ENCODE measurements at regions not wholly inside any gene's neighbourhood (a gene's known extent, or its start where the extent isn't known, plus 50 kb on each side); places are given as distances from the start of the nearest gene placed in this dataset.

DNA sequence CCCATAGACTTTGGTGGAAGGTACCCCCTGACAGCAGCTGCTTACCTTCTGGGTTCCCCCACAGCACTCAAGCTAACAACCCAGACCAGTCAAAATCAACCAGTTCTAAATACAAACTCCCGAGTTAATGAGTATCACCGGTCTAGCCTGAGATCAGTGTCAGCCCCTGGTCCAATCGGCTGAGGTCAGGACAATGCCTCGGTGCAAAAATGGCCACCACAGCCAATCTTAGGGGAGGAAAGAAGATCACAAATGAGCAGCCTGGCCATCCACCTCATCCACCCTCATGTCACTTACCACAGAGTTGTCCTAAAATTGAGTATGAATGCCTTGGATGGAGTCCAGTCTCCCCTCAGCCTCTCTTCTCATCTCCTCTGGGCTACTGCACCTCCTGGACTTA lies 128.5 kb downstream of the PHETA1 start:
- FAIRE-seq (no peak), DNase-seq (ENCODE audit: low read depth, low spot score) (no peak), ATAC-seq (no peak)
- no peaks in the 10 kb centered on the region for H3K36me3 ChIP-seq (ENCODE audit: control insufficient read depth in 2 of 2, insufficient read depth in 2 of 2, low read length in 1 of 2)
- H3K4me2 ChIP-seq (ENCODE audit: control insufficient read depth, insufficient read depth), result no peak overlapping the region
- POLR2A ChIA-PET, result no interaction called here
- H3K27ac ChIP-seq (ENCODE audit: control insufficient read depth, insufficient read depth), result no peak overlapping the region
- no peak overlapping the region for H3K4me3 ChIP-seq
- no peaks in the 10 kb centered on the region for H4K20me1 ChIP-seq (ENCODE audit: control insufficient read depth, insufficient read depth)
- intact Hi-C loops (cut with micrococcal nuclease; ENCODE audit: unreplicated experiment), result no loop called here
- no peaks in the 10 kb centered on the region; the same call in 2 of the 3 replicates for H3K9me3 ChIP-seq (replicated peaks; ENCODE audit: control insufficient read depth, insufficient read depth, low read length)
- no peak overlapping the region for H3K9ac ChIP-seq (ENCODE audit: control insufficient read depth, insufficient read depth, low read length)
- H2AFZ ChIP-seq (ENCODE audit: control insufficient read depth, low read depth, low read length), result no peak overlapping the region
- H3K27me3 ChIP-seq (replicated peaks in 1 of 2; ENCODE audit: control insufficient read depth in 2 of 2, insufficient read depth in 2 of 2, low read length in 1 of 2), result peaks cover 0 to 2% of the 10 kb centered on the region in 2 experiments; a peak in 1 of 4 replicates
- RAD21 ChIA-PET (ENCODE audit: unreplicated experiment), result no interaction called here
- BruUV-seq (replicated peaks), result no TSS peak
- H3K4me1 ChIP-seq (ENCODE audit: control insufficient read depth, insufficient read depth, low read length), result no peaks in the 10 kb centered on the region
- CTCF ChIA-PET, result no interaction called here
- H3K79me2 ChIP-seq (ENCODE audit: control insufficient read depth, insufficient read depth, low read length), result no peaks in the 10 kb centered on the region
- TF ChIP-seq SUZ12 (IDR thresholded peaks at IDR 0.05; ENCODE audit: unreplicated experiment) (no peak), SREBF1 (IDR thresholded peaks at IDR 0.05; ENCODE audit: low read length) (no peak), BRCA1 (IDR thresholded peaks at IDR 0.05; ENCODE audit: low read depth, low read length) (no peak)
- WGBS (ENCODE audit: insufficient coverage, insufficient replicate concordance, low lambda C conversion rate, missing lambda C conversion rate), result 27% methylated on average over 4 of the region's 4 CpGs
- in situ Hi-C loops (cut with MboI), result no loop called here
- SMC1A ChIA-PET (ENCODE audit: uncharacterized antibody, unreplicated experiment), result no interaction called here

- no peak overlapping the region for H3K9ac ChIP-seq (ENCODE audit: control insufficient read depth, insufficient read depth, low read length)
- FAIRE-seq (no peak), ATAC-seq (no peak), DNase-seq (ENCODE audit: low read depth, low spot score) (no peak)
- ChIA-PET CTCF (interaction anchor here (0.7 kb wide), 1 partner anchor 24 kb away, joined by 3 read pairs; no protein-coding TSS in a partner anchor), SMC1A (ENCODE audit: uncharacterized antibody, unreplicated experiment) (no interaction called here), RAD21 (ENCODE audit: unreplicated experiment) (no interaction called here), POLR2A (no interaction called here)
- no peaks in the 10 kb centered on the region for H3K79me2 ChIP-seq (ENCODE audit: control insufficient read depth, insufficient read depth, low read length)
- in situ Hi-C loops (cut with MboI) (no loop called here), intact Hi-C loops (cut with micrococcal nuclease; ENCODE audit: unreplicated experiment) (no loop called here)
- TF ChIP-seq NFYB (IDR thresholded peaks at IDR 0.05; ENCODE audit: insufficient read depth, low read depth, low read length), result no peak
- no peak for TF ChIP-seq HCFC1 (IDR thresholded peaks at IDR 0.05; ENCODE audit: low read length)
- no peak for TF ChIP-seq MXI1 (IDR thresholded peaks at IDR 0.05; ENCODE audit: low read depth, low read length)
- no peak for TF ChIP-seq ZNF274 (IDR thresholded peaks at IDR 0.05; ENCODE audit: insufficient read depth, insufficient read length)
- TF ChIP-seq POLR2AphosphoS5 (IDR thresholded peaks at IDR 0.05; ENCODE audit: low read length), result no peak
- TF ChIP-seq YY1 (IDR thresholded peaks at IDR 0.05; ENCODE audit: low read depth, low read length), result no peak
- no peak for TF ChIP-seq FOS (IDR thresholded peaks at IDR 0.05; ENCODE audit: borderline replicate concordance, extremely low read depth, insufficient read length)
- TF ChIP-seq ELK1 (IDR thresholded peaks at IDR 0.05; ENCODE audit: low read depth, low read length), result no peak
- H3K9me3 ChIP-seq (replicated peaks; ENCODE audit: control insufficient read depth, insufficient read depth, low read length), result no peaks in the 10 kb centered on the region; the same call in 2 of the 3 replicates
- no peak overlapping the region for H2AFZ ChIP-seq (ENCODE audit: control insufficient read depth, low read depth, low read length)
- no TSS peak for BruUV-seq (replicated peaks)
- WGBS (ENCODE audit: insufficient coverage, insufficient replicate concordance, low lambda C conversion rate, missing lambda C conversion rate), result 46% methylated on average over 8 of the region's 8 CpGs
- no peaks in the 10 kb centered on the region for H3K36me3 ChIP-seq (ENCODE audit: control insufficient read depth in 2 of 2, insufficient read depth in 2 of 2, low read length in 1 of 2)
- no peak overlapping the region for H3K4me3 ChIP-seq
- no peak overlapping the region for H3K27ac ChIP-seq (ENCODE audit: control insufficient read depth, insufficient read depth)
- no peak overlapping the region for H3K4me2 ChIP-seq (ENCODE audit: control insufficient read depth, insufficient read depth)
- H4K20me1 ChIP-seq (ENCODE audit: control insufficient read depth, insufficient read depth), result no peaks in the 10 kb centered on the region
- H3K4me1 ChIP-seq (ENCODE audit: control insufficient read depth, insufficient read depth, low read length), result no peaks in the 10 kb centered on the region
- H3K27me3 ChIP-seq (replicated peaks in 1 of 2; ENCODE audit: control insufficient read depth in 2 of 2, insufficient read depth in 2 of 2, low read length in 1 of 2), result peaks cover 0 to 2% of the 10 kb centered on the region in 2 experiments; a peak in 1 of 4 replicates
Measured at GRCh38 chr12:111239235-111239634, 129.7 kb downstream of the PHETA1 start.
